ENCODE measurements at regions not wholly inside any gene's neighbourhood (a gene's known extent, or its start where the extent isn't known, plus 50 kb on each side); places are given as distances from the start of the nearest gene placed in this dataset.

DNA sequence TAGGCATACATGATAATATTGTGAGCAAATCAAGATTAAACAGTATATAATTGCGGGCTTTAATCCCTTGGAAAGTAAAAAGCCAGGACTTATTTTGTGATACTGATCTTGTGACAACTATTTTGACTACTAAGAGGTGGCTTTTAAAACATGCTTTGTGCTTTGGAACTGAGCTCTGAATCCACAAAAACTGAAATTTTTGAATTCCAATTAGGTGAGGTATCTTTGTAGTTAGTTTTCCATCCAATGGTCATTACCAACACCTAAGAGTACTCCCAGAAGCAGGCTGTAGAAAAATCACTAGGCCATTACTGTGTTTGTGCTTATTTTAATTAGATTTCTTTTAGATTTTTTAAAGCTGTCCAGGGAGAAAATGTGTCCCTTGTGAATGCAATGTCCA, 559.5 kb upstream of the WWC1 start:
- DNase-seq (ENCODE audit: low read depth): no peak
- no peak overlapping the region for H3K4me3 ChIP-seq (ENCODE audit: low read depth, low read length)
- TF ChIP-seq, protein P1, sequence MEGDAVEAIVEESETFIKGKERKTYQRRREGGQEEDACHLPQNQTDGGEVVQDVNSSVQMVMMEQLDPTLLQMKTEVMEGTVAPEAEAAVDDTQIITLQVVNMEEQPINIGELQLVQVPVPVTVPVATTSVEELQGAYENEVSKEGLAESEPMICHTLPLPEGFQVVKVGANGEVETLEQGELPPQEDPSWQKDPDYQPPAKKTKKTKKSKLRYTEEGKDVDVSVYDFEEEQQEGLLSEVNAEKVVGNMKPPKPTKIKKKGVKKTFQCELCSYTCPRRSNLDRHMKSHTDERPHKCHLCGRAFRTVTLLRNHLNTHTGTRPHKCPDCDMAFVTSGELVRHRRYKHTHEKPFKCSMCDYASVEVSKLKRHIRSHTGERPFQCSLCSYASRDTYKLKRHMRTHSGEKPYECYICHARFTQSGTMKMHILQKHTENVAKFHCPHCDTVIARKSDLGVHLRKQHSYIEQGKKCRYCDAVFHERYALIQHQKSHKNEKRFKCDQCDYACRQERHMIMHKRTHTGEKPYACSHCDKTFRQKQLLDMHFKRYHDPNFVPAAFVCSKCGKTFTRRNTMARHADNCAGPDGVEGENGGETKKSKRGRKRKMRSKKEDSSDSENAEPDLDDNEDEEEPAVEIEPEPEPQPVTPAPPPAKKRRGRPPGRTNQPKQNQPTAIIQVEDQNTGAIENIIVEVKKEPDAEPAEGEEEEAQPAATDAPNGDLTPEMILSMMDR (IDR thresholded peaks at IDR 0.05; ENCODE audit: control insufficient read depth, extremely low read depth, insufficient read depth): no peak

DNA sequence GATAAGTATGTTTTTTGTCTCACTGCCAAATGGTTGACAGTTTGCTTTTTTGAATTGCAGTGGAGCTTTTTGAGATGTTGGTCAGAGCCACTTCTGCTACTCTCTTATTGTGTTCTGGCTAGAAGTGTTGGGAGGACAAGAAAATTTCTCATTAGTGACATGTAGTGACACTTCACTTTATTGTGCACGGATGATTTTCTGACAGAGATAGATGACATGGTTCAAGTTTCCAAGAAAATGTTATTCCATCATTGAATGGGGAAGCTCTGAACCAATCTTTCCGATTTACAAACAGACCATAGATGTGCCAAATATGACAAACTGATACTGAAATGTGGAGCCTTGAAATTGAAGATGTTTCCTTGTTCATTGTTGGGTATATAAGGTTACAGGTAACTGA, 558.9 kb upstream of the WWC1 start:
- H3K4me3 ChIP-seq (ENCODE audit: low read depth, low read length): no peak overlapping the region
- TF ChIP-seq, protein P1 (IDR thresholded peaks at IDR 0.05; ENCODE audit: control insufficient read depth, extremely low read depth, insufficient read depth): no peak
- no peak for DNase-seq (ENCODE audit: low read depth)

DNA sequence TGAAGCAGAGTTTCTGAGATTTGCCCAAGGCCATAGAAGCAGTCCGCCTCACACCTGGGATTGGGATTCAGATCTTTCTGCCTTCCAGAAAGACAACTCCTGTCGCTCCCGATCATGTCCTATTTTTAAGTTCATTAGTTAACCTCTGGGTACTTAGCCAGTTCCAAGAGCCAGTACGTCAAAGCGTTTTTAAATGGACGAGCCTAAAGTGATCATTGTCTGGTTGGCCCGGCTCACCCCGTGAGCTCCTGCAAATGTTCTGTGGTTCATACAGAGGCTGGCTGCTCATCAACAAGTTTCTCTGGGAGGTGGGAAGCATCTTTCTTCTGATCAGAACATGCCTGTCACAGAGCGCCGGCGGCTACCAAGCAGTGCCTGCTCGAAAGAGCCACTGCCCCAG, 554.5 kb upstream of the WWC1 start:
- no peak for DNase-seq (ENCODE audit: low read depth)
- H3K4me3 ChIP-seq (ENCODE audit: low read depth, low read length): no peak overlapping the region
- TF ChIP-seq, protein P1 (IDR thresholded peaks at IDR 0.05; ENCODE audit: control insufficient read depth, extremely low read depth, insufficient read depth): no peak

DNA sequence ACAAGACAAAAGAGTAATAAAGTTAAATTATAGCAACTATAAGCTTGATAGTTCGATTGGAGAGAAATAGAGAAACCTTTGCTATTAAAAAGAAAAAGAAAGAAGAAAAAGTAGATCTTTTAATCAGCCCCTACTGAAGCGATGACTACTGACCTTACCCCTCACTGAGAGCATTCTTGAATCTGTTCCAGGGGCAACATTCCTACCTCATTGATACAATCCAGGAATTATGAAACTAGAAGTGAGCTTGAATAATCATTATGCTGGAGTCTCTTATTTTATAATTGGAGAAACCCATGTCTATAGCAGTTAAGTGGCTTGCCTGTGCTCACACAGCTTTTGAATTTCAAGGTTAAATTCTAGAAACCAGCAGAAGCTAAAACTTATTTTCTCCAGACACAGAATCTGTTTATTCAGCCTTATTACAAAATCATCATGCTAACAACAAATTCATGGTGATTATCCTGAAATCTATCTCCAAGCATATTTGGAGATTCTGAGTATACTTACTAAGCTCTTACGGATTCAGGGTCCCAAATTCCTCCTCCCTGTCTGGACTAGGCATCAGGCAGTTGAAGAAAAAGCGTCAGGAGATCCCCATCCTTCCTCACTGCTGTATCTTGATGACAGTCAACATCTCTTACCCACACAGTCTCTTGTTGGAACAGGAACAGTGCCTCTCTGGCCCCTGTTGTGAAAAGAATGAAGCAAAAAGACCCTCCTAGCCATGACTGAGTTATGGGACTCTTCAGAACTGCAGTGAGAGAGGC, 547.6 kb upstream of the WWC1 start:
- no peak for DNase-seq (ENCODE audit: low read depth)

DNA sequence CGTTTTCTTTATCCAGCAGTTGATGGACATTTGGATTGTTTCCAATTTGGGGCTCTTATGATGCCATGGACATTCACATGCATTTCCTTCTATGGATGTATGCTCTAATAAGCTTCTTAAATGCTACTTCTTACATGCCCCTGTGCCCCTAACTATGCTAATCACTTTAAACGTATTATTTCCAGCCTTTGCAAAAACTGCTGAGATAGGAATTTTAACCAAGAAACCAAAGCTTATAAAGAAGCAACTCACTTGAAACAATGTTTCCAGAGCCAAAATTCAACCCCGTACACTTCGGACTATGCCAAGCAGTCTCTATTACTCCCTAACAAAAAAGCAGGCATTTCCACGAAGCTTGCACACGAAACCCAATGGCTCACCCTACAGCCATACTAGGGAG, 545.6 kb upstream of the WWC1 start:
- TF ChIP-seq, protein P1 (IDR thresholded peaks at IDR 0.05; ENCODE audit: control insufficient read depth, extremely low read depth, insufficient read depth): no peak
- no peak overlapping the region for H3K4me3 ChIP-seq (ENCODE audit: low read depth, low read length)
- no peak for DNase-seq (ENCODE audit: low read depth)

More for the DNA sequence above, 547.6 kb upstream of the WWC1 start:
- TF ChIP-seq, protein P1 (IDR thresholded peaks at IDR 0.05; ENCODE audit: control insufficient read depth, extremely low read depth, insufficient read depth): no peak
- no peak overlapping the region for H3K4me3 ChIP-seq (ENCODE audit: low read depth, low read length)

DNA sequence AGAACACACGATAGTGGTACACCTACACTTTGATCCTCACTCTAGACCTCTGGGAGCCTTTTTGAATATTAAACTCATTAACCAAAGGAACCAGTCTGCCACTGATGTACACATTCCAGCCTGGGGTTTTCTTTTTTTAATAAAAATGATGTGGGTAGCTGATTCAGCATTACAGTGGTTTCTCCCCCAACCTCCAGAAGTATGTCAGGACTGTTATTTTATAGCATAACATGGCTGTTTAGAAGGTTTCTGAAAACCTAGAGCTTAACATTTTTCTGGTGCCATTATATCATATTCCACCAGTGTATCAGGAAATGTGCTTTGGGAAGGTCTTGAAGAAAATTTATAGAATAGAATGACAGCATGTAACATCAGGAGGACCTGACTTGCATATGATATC, 540.9 kb upstream of the WWC1 start:
- DNase-seq (ENCODE audit: low read depth): no peak
- no peak overlapping the region for H3K4me3 ChIP-seq (ENCODE audit: low read depth, low read length)
- TF ChIP-seq, protein P1 (IDR thresholded peaks at IDR 0.05; ENCODE audit: control insufficient read depth, extremely low read depth, insufficient read depth): no peak

DNA sequence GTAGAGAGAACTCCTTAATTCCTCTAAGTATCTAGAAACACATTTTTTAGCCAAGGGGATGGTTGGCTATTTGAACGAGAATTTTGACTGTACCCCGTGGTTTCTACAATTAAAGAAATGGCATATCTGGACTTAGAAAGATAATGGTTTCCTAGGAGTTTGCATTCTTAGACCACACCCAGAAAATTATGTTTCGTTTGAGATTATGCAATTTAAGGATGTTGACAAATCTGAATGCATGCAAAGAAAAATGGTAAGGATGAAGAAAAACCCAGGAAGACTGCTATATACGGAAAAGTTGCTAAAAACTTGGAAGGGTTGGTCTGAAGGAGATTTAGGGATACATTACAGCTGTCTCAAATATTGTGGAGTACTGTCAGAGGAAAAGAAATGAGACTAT, 538.5 kb upstream of the WWC1 start:
- no peak overlapping the region for H3K4me3 ChIP-seq (ENCODE audit: low read depth, low read length)
- no peak for DNase-seq (ENCODE audit: low read depth)
- TF ChIP-seq, protein P1 (IDR thresholded peaks at IDR 0.05; ENCODE audit: control insufficient read depth, extremely low read depth, insufficient read depth): no peak

Measured in LNCaP clone FGC (cell line).